Fibroblast of lung (primary cell): ENCODE measurements at regions not wholly inside any gene's neighbourhood (a gene's known extent, or its start where the extent isn't known, plus 50 kb on each side); places are given as distances from the start of the nearest gene placed in this dataset.

Source experiments
- DNase-seq, 2 donors: peaks; one replicate each; pipeline versions ENCODE4 v3.0.0 to v3.0.0-alpha.2; 2010; ENCODE audit warnings: low read depth in 2 of 2
- H2AFZ ChIP-seq: 2 replicates; pipeline ENCODE4 v1.5.1; 2012; ENCODE audit warnings: low read length, control low read depth, inconsistent platforms
- H3K27ac ChIP-seq: 2 replicates; pipeline ENCODE4 v1.5.1; 2011; ENCODE audit warnings: low read length, control low read depth; ENCODE audit not compliant: insufficient read depth
- H3K27me3 ChIP-seq: 2 replicates; pipeline ENCODE4 v1.5.1; 2011; ENCODE audit warnings: mild to moderate bottlenecking, low read length; ENCODE audit not compliant: control insufficient read depth, insufficient read depth
- H3K36me3 ChIP-seq: 2 replicates; pipeline ENCODE4 v1.5.1; 2011; ENCODE audit warnings: low read length; ENCODE audit not compliant: control insufficient read depth, insufficient read depth
- H3K4me1 ChIP-seq: 2 replicates; pipeline ENCODE4 v1.5.1; 2011; ENCODE audit warnings: low read length; ENCODE audit not compliant: control insufficient read depth, insufficient read depth; ENCODE audit errors: extremely low read depth
- H3K4me2 ChIP-seq: 2 replicates; pipeline ENCODE4 v1.5.1; 2011; ENCODE audit warnings: low read length, control low read depth; ENCODE audit not compliant: insufficient read depth; ENCODE audit errors: extremely low read depth
- H3K4me3 ChIP-seq, 4 experiments: fragments of 200-600 bp in 1 of 4; sonication (generic) in 1 of 4; replicated peaks in 1 of 4; 2 replicates each; pipeline ENCODE4 v1.5.1; 2011 to 2016; ENCODE audit warnings: low read length in 4 of 4, low read depth in 3 of 4, mild to moderate bottlenecking in 3 of 4, control low read depth in 2 of 4, inconsistent platforms in 1 of 4, mixed read lengths in 1 of 4; ENCODE audit not compliant: insufficient read depth in 1 of 4; ENCODE audit errors: control extremely low read depth in 1 of 4
- H3K79me2 ChIP-seq: 2 replicates; pipeline ENCODE4 v1.5.1; 2012; ENCODE audit warnings: mild to moderate bottlenecking, low read length, inconsistent platforms; ENCODE audit not compliant: control insufficient read depth, insufficient read depth
- H3K9ac ChIP-seq: 2 replicates; pipeline ENCODE4 v1.5.1; 2011; ENCODE audit warnings: mild to moderate bottlenecking, low read length, control low read depth; ENCODE audit not compliant: insufficient read depth
- H3K9me3 ChIP-seq: 2 replicates; pipeline ENCODE4 v1.5.1; 2012; ENCODE audit warnings: low read depth, low read length; ENCODE audit not compliant: control insufficient read depth, insufficient read depth
- H4K20me1 ChIP-seq: 2 replicates; pipeline ENCODE4 v1.5.1; 2011; ENCODE audit warnings: low read length; ENCODE audit not compliant: control insufficient read depth, insufficient read depth; ENCODE audit errors: extremely low read depth
- EZH2 ChIP-seq: IDR thresholded peaks from 2 replicates; pipeline ENCODE4 v1.5.1; 2012; ENCODE audit warnings: low read length, control low read depth, mild to moderate bottlenecking; ENCODE audit errors: missing control alignments
- TF ChIP-seq, protein P1 (sequence below), 2 donors: IDR thresholded peaks in 1 of 2; conservative IDR thresholded peaks in 1 of 2; 1 replicate in 1 of 2; 2 replicates in 1 of 2; pipeline ENCODE4 v1.5.1; 2011 to 2012; ENCODE audit warnings: low read length in 2 of 2, control low read depth in 1 of 2, inconsistent platforms in 1 of 2, low read depth in 1 of 2, mild to moderate bottlenecking in 1 of 2

DNA sequence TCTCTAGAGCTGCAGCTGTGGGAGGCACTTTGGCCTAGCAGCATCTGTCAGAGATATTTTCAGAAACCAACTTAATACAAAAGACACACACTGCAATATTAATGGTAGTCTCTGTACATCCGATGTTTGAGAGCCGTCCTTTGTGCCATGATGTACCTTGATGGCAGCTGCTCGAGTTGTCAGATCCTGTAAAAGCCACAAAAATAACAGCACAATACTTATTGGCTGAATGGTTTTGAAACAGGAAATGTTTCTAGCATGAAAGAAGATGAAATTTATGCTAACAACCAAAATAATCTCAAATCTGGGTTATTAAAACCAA lies 445.5 kb upstream of the TBL1XR1 start:
- H3K4me3 ChIP-seq, result no peak overlapping the region
- no peaks in the 10 kb centered on the region for H3K9me3 ChIP-seq
- H3K4me2 ChIP-seq, result no peak overlapping the region
- no peaks in the 10 kb centered on the region for H4K20me1 ChIP-seq
- no peak overlapping the region for H3K9ac ChIP-seq
- TF ChIP-seq, protein P1, sequence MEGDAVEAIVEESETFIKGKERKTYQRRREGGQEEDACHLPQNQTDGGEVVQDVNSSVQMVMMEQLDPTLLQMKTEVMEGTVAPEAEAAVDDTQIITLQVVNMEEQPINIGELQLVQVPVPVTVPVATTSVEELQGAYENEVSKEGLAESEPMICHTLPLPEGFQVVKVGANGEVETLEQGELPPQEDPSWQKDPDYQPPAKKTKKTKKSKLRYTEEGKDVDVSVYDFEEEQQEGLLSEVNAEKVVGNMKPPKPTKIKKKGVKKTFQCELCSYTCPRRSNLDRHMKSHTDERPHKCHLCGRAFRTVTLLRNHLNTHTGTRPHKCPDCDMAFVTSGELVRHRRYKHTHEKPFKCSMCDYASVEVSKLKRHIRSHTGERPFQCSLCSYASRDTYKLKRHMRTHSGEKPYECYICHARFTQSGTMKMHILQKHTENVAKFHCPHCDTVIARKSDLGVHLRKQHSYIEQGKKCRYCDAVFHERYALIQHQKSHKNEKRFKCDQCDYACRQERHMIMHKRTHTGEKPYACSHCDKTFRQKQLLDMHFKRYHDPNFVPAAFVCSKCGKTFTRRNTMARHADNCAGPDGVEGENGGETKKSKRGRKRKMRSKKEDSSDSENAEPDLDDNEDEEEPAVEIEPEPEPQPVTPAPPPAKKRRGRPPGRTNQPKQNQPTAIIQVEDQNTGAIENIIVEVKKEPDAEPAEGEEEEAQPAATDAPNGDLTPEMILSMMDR (conservative IDR thresholded peaks at IDR 0.05 in 1 of 2, IDR thresholded peaks at IDR 0.05 in 1 of 2; ENCODE audit: low read depth in 1 of 2, low read length in 2 of 2), result no peak
- TF ChIP-seq EZH2, result no peak
- H2AFZ ChIP-seq, result peak overlapping the region; percentile 49
- H3K27ac ChIP-seq, result no peak overlapping the region
- H3K36me3 ChIP-seq, result no peaks in the 10 kb centered on the region
- H3K4me1 ChIP-seq, result no peaks in the 10 kb centered on the region
- H3K27me3 ChIP-seq, result no peaks in the 10 kb centered on the region
- H3K79me2 ChIP-seq, result no peaks in the 10 kb centered on the region
- no peak for DNase-seq

DNA sequence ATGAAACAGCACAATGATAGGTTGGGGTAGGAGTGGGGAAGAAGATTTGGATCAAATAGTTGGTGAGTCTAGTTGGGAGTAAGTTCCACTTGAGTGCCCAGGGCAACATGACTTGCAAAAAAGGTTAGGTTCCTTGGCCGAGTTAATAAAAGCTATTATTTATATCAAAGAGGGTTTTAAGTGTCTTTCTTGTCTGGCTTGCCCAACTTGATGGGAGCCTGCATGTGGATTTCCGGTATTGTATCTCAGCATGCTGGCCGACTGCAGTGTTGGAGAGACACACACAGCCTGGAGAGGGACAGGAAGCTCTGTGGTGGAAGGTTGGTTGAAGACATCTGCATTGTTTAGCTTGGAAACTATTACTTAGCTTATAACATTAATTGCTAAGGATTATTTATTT lies 449.5 kb upstream of the TBL1XR1 start:
- Histone ChIP-seq H3K9ac (no peak overlapping the region), H3K4me2 (no peak overlapping the region), H3K9me3 (no peaks in the 10 kb centered on the region), H3K36me3 (no peaks in the 10 kb centered on the region), H4K20me1 (no peaks in the 10 kb centered on the region), H2AFZ (no peak overlapping the region), H3K27me3 (no peaks in the 10 kb centered on the region), H3K79me2 (no peaks in the 10 kb centered on the region), H3K27ac (no peak overlapping the region), H3K4me3 (no peak overlapping the region), H3K4me1 (no peaks in the 10 kb centered on the region)
- no peak for TF ChIP-seq EZH2
- TF ChIP-seq, protein P1 (conservative IDR thresholded peaks at IDR 0.05 in 1 of 2, IDR thresholded peaks at IDR 0.05 in 1 of 2; ENCODE audit: low read depth in 1 of 2, low read length in 2 of 2), result no peak
- no peak for DNase-seq

DNA sequence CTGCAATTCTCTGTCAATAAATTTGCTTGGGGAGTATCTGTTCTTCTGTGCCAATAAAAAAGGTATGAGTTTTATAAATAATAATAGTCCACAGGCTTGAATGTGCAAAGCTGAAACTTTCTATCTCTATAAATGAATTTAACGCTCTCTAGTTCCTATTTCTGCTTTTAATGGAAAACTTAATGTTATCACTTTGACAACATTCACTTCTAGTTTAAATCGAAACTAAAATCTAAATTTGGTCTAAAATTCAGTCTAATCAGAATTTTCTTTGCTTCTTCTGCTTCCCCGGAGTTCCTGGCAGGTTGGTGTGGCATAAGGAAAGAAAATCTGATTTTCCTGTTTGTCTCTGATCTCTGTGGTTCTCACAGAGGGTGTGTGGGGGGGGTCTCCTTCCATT lies 450.1 kb upstream of the TBL1XR1 start:
- Histone ChIP-seq H3K4me2 (no peak overlapping the region), H4K20me1 (no peaks in the 10 kb centered on the region), H3K9me3 (no peaks in the 10 kb centered on the region), H3K27ac (no peak overlapping the region), H3K9ac (no peak overlapping the region), H3K79me2 (no peaks in the 10 kb centered on the region), H3K4me3 (no peak overlapping the region), H3K27me3 (no peaks in the 10 kb centered on the region), H2AFZ (no peak overlapping the region), H3K36me3 (no peaks in the 10 kb centered on the region), H3K4me1 (no peaks in the 10 kb centered on the region)
- DNase-seq, result no peak
- TF ChIP-seq, protein P1 (conservative IDR thresholded peaks at IDR 0.05 in 1 of 2, IDR thresholded peaks at IDR 0.05 in 1 of 2; ENCODE audit: low read depth in 1 of 2, low read length in 2 of 2), result no peak
- no peak for TF ChIP-seq EZH2
